HT-29 (cell line): ENCODE measurements at regions not wholly inside any gene's neighbourhood (a gene's known extent, or its start where the extent isn't known, plus 50 kb on each side); places are given as distances from the start of the nearest gene placed in this dataset.

Source experiments
- DNase-seq: peaks from one replicate; pipeline ENCODE4 v3.0.0-alpha.2; 2015; ENCODE audit warnings: low spot score

GRCh38 chr13:88857256-88857655 is 1186.1 kb downstream of the SLITRK5 start:
- DNase-seq = no peak

GRCh38 chr13:88862095-88862620 is 1191.0 kb downstream of the SLITRK5 start:
- no peak for DNase-seq

GRCh38 chr13:88863116-88863515 is 1191.9 kb downstream of the SLITRK5 start:
- DNase-seq = no peak

- DNase-seq = no peak
These were observed 1195.0 kb downstream of the SLITRK5 start for GRCh38 chr13:88866195-88866594.

DNA sequence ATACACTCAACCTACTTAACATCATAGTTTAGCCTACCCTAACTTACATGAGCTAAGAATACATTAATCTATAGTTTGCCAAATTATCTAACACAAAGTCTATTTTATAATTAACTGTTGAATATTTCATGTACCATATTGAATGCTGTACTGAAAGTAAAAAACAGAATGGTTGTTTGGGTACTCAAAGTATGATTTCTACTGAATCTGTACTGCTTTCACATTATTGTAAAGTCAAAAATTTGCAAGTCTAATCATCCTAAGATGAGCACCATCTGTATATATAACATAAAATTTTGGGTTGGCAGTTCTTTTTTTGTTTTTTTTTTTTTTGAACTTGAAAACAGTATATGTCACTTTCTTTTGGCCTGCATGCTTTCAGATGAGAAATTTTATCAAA is 1212.6 kb downstream of the SLITRK5 start:
- DNase-seq = no peak

DNA sequence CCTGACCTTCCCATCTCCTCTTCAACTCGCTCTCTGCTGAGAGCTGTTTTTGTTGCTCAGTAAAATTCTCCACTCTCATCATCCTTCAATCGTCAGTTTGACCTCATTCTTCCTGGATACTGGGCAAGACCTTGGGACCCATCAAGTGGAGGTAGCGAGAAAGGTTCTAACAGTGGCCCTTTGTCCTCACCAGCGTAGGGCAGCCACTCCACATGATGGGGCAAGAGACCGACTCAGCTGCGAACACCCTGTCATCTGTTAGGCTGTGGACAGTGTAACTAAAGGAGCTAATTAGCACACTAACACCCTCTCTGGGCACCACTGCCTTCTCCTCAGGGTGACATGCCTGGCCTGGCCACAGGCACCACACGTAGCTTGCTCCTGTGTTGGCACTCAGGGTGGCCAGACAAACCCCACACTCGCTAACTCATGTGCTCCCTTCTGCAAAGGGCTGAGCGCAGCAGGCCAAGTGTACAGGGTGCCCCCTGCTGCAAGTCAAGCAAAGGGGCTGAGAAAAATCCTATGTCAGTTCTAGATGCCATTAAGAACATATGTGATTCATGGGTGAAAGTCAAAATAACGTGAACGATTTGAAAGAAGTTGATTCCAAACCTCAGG is 1216.0 kb downstream of the SLITRK5 start:
- no peak for DNase-seq

GRCh38 chr13:88895261-88895941 is 1224.2 kb downstream of the SLITRK5 start:
- no peak for DNase-seq

- no peak for DNase-seq
These were observed 1225.3 kb downstream of the SLITRK5 start for GRCh38 chr13:88896466-88896865.

DNA sequence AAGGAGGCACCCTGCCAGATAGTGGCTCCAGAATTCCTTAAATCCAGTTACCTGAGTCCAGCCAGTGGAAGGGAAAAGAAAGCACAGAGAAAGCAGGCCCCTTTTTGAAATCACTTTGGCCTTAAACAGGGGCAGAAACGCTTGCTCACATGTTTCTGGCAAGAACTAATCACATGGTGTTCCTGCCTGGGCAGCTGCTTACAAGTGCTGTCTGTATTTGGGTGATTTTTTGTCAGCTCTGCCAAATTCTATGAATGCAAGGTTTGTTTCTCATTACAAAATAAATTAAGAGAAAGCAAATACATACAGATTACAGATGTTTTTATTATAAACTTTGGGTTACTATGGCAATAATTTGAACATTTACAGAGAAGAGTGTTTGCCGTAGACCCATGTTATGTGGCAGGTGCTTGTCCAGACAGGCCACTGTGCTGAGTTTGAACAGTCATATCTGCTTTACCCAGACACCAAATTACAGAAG is 1237.8 kb downstream of the SLITRK5 start:
- DNase-seq = no peak

DNA sequence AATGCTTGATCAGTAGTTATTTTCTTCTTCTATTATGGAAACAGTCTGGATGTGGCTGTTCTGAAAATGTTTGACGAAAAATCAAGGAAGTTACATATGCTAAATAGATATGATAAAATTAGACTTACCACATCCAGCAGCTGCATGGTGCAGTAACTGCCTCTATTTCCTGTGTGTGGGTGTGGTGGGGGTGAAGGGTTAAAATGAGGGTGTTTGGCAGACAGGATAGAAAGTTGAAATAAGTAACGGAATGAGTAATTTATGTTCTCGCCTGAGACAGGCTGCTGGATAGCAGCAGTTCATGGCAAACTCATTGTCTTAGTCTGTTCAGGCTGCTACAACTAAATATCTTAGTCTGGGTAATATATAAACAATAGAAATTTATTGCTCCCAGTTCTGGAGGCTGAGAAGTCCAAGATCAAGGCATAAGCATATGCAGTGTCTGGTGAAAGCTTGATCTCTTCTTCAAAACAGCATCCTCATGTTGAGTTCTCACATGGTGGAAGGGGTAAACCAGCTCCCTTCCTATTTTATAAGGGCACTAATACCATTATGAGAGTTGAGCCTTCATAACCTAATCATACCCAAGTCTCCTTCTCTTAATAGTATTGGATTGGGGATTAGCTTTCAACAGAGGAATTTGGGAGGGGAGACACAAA is 1248.9 kb downstream of the SLITRK5 start:
- DNase-seq = no peak

DNA sequence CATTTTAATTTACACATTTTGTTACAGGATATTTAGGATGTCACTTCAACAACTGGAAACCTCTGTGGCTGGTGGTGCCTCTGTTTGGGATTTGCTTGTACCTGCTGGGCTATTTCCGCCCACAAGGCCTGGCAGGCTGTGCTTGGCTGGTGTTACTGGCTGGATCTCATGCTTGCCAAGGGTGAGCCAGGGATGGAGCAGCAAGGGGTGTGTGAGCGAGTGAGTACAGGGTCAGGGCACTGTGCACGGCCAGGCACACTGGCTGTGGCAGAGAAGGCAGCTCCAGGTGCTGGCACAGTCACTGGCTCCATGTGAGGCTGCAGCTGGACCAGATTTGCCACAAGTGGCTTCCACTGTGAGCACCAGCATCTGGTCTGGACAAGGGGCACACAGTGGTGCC is 1254.8 kb downstream of the SLITRK5 start:
- no peak for DNase-seq

GRCh38 chr13:88926890-88927502 is 1255.8 kb downstream of the SLITRK5 start:
- DNase-seq = no peak

GRCh38 chr13:88932950-88933349 is 1261.8 kb downstream of the SLITRK5 start:
- no peak for DNase-seq

DNA sequence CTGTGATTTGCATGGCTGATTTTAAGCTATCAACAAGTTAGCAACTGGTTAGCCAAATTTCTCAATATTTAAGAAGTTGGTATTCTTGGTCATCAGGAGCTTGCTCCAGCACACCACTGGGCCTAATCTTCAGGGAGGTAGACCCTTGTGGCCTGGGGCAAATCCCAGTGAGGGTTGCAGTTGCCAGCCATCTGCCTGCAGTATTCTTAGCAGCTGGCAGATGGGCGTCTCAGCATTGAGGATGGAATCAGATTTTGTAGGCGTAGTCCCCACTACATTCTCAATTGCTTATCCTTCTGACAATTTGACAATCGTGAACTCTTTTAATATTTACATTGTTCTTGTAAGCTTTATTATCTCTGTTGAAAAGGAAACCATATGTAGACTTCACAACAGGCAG is 1266.2 kb downstream of the SLITRK5 start:
- no peak for DNase-seq

DNA sequence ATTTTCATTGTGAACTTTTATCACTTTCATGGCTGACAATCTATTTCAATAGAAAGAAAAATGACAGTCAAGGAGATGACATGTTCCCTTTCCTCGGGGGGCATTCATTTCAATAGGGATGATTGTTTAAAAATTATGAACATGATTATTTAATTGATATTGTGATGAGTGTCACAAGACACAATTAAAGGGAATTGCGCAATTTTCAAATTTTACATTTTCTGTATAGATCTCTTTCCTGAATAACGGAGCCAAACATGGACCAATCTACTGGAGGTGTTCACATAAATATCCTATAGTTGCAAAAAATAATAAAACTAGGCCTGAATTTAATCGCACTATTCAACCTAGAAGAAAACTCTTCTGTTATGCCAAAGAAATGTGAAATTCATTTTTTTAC is 1274.6 kb downstream of the SLITRK5 start:
- DNase-seq = no peak

DNA sequence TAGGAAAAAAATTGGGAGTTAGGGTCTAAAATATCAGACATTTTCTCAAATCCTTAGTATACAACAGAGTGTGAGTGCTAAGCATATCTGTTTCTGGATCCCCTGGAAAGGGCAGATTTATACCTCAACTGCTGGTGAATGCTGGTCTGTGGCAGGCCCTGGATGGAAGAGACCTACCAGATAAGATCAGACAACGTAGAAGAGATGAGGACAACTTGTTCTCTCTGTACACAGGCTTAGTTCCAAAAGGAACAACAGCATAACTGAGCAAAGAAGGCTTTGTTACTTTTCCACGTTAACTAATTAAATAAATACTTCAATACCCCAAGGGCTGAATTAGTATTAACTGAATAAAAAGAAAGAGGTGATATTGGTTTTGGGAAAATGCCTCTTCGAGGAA is 1277.3 kb downstream of the SLITRK5 start:
- DNase-seq = no peak

DNA sequence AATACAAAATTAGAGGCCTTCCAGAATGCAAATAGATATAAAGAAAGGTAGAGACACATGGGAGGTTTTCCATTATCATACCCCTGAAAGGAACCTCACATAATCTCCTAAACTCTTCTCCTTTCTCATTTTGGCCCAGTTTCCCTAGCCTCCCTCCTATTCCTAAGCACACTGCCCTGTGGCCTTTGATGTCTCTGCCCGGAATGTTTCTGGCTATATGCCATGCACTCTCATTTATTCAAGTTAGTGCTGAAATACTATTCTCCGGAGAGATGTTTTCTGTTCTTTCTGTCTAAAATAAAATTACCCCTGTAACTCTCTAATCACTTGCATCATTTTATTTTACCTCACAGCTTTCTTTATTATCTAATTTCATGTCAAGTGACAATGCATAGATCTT is 1287.7 kb downstream of the SLITRK5 start:
- no peak for DNase-seq

- no peak for DNase-seq
These were observed 1305.3 kb downstream of the SLITRK5 start for GRCh38 chr13:88976466-88976865.

GRCh38 chr13:88978607-88979006 is 1307.4 kb downstream of the SLITRK5 start:
- no peak for DNase-seq

DNA sequence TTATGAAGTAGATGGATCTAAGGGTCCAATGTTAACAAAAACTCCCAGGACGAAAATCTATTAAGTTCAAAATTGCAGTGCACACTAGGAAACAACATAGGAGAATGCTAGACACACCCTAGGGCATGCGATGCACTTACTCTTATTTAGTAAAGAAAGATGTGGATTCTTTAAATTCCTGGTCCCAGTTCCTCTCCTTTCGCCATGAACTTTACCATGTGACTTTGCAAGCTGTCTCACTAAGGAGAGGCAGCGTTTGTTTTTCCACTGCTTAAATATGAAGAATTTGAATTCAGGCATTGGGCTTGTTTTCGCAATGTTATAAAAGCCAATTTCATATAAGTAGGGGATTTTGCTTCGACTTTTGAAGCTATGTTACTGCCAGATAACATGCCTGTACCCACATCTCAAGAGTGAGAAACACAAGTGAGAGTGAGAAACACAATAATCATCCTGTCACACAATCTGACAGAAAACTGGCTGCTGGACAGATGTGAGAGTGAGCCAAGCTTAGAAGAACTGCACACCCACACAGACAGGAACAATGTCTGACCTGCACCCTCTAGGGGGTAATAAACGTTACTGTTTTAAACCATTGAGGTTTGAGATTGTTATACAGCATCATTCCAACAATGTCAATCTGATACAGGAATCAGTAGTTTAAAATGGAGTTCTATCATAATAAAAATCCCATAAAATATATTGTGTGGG is 1308.4 kb downstream of the SLITRK5 start:
- peak; percentile 4 for DNase-seq

GRCh38 chr13:89003656-89004055 is 1332.5 kb downstream of the SLITRK5 start:
- DNase-seq = no peak

DNA sequence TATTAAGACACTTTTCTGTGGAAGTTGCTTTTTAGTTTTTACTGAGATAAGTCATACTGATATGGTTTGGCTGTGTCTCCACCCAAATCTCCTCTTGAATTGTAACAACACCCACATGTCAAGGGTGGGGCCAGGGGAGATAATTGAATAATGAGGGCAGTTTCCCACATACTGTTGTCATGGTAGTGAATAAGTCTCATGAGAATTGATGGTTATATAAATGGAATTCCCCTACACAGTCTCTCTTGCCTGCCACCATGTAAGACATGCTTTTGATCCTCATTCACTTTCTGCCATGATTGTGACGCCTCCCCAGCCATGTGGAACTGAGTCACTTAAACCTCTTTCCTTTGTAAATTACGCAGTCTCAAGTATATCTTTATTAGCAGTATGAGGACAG is 1340.4 kb downstream of the SLITRK5 start:
- no peak for DNase-seq
